ENCODE measurements at regions not wholly inside any gene's neighbourhood (a gene's known extent, or its start where the extent isn't known, plus 50 kb on each side); places are given as distances from the start of the nearest gene placed in this dataset.

GRCh38 chr11:109972939-109973338, 120.3 kb upstream of the ZC3H12C start:
- DNase-seq (ENCODE audit: low read depth) = no peak

DNA sequence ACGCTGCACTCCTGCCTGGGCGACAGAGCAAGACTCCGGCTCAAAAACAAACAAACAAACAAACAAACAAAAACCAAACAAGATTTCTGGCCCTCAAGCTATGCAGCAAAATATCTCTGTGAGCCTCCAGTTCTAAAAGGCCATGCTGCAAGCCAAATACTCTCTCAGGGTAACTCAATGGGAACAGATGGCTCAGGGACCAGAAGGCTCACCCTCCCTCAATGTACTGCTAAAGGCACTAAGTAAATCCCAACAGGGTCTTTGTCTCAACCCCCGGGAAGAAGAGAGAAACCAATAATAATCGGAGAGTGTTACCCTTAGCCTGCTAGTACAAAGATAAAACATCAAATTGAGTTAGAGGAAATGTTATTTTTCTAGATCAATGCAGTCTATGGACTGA, 119.7 kb upstream of the ZC3H12C start:
- no peak for DNase-seq (ENCODE audit: low read depth)

DNA sequence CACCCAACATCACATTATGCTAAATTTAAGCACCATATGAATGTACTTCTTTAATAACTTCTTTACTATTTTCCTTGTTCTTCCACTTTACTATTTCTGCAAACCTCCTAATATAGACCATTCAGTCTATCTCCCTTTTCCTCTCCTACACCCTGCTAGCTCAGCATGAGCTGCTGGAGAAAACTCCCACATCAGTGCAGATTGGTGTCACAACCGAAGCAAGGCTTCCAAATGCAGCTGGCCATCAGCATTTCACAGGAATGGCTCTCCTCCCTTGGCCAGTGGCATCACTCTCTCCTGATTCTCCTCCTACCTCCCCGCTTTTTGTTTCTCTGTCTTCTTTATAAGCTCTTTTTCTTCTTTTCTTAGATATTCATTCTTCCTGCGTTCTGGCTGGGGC, 118.7 kb upstream of the ZC3H12C start:
- DNase-seq (ENCODE audit: low read depth) = no peak

- DNase-seq (ENCODE audit: low read depth) = no peak
These were observed 114.3 kb upstream of the ZC3H12C start for GRCh38 chr11:109978895-109979294.

GRCh38 chr11:109981031-109981636, 112.1 kb upstream of the ZC3H12C start:
- no peak for DNase-seq (ENCODE audit: low read depth)

GRCh38 chr11:109983358-109983757, 109.8 kb upstream of the ZC3H12C start:
- no peak for DNase-seq (ENCODE audit: low read depth)

DNA sequence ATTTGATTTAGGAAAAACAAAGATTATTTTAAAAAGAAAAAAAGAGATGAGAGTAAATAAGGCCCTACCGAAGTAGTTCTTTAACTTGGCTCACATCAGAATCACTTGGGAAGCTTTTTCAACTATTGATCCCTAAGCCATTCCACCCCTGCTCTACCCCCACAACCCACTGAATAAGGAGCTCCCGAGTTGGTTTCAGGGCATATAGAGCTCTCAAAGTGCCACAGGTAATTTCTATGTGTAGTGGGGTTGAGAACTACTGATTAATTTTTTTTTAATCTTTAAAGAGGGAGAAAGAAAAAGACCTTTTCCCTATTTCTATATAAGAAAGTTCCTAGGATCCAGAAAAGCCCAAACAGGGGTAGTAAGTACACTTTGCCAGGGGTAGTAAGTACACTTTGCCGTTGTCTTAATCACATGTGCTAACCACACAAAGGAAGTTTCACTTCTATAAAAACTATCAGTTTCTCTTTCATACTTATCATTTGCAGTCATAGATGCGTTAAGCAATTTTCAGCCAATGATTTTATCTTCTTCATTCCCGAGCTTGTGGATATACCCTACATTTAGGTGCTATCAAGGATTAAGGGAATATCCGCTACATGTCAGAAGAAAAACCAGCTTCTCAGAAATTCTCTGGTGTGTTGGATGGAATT, 108.4 kb upstream of the ZC3H12C start:
- DNase-seq (ENCODE audit: low read depth) = no peak

GRCh38 chr11:109986488-109986887, 106.7 kb upstream of the ZC3H12C start:
- DNase-seq (ENCODE audit: low read depth) = no peak

DNA sequence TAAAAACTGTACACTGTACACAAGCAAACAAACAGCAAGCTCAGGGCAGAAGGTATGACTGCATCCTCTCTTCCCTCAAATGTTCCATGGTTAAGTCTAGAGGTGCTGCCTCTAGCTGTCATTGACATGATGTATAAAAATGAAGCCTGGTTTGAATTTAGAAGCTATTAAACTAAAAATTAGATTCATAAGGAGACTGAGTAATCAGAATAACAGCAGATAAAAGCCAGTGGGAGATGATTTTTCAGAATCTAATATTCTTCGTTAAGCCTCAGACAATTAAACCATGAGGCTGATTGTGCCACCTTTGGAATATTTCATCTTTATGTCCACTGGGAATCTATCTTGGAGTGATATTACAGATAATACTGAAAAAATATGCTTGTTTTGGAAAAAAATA, 101.4 kb upstream of the ZC3H12C start:
- no peak for DNase-seq (ENCODE audit: low read depth)

- no peak for DNase-seq (ENCODE audit: low read depth)
These were observed 99.4 kb upstream of the ZC3H12C start for GRCh38 chr11:109993786-109994185.

- no peak for DNase-seq (ENCODE audit: low read depth)
These were observed 98.3 kb upstream of the ZC3H12C start for GRCh38 chr11:109994907-109995306.

DNA sequence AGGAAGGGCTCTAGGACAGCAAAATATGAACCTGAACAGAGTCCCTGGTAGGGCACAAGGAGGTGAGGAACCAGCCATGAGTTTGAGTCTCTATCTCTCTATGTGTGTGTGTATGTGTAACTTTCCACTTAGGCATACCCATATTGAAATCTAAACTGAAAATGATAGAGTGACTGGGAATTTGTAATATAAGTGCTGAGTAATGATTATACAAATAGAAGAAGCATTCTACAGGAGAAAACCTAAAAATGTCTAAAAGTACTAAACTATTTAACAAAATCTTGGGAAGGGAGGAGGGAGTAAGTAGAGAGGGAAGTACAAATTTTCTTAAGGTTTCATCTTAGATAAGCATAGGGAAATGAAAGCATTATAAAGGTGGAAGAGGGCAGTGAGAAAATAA, 97.1 kb upstream of the ZC3H12C start:
- no peak for DNase-seq (ENCODE audit: low read depth)

- no peak for DNase-seq (ENCODE audit: low read depth)
These were observed 94.3 kb upstream of the ZC3H12C start for GRCh38 chr11:109998921-109999320.

GRCh38 chr11:110000031-110000502, 93.1 kb upstream of the ZC3H12C start:
- DNase-seq (ENCODE audit: low read depth) = no peak

GRCh38 chr11:110000850-110001249, 92.3 kb upstream of the ZC3H12C start:
- no peak for DNase-seq (ENCODE audit: low read depth)

GRCh38 chr11:110003426-110003825, 89.8 kb upstream of the ZC3H12C start:
- DNase-seq (ENCODE audit: low read depth) = no peak

- DNase-seq (ENCODE audit: low read depth) = no peak
These were observed 81.6 kb upstream of the ZC3H12C start for GRCh38 chr11:110011595-110011994.

- DNase-seq (ENCODE audit: low read depth) = no peak
These were observed 77.5 kb upstream of the ZC3H12C start for GRCh38 chr11:110015695-110016094.

DNA sequence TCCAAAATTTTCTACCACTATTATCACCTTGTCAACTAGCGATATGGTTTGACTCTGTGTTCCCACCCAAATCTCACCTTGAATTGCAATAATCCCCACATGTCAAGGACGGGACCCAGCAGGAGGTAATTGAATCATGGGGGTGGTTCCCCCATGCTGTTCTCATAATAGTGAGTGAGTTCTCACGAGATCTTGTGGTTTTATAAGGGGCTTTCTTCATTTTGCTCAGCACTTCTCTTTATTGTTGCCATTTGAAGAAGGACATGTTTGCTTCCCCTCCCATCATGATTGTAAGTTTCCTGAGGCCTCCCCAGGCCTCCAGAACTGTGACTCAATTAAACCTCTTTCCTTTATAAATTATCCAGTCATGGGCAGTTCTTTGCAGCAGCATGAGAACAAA, 73.5 kb upstream of the ZC3H12C start:
- DNase-seq (ENCODE audit: low read depth) = no peak

DNA sequence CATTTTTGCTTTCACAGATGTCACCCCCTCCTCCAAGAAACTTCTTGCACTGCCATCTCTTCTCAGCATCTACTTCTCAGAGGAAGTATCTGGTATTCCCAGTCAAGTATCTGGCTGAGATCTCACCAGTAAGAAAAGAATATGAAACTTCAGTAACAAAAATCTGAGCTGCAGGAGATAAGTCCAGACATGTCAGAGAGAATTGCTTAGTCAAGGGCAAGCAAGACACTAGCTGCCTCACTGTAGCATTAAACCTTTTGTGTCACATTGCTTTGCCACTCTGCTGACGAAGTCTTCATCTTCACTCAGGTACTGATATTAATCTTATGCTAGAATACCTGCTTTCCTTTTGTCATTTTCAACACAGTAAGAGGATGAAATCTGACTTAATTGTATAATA, 70.6 kb upstream of the ZC3H12C start:
- DNase-seq (ENCODE audit: low read depth) = no peak

DNA sequence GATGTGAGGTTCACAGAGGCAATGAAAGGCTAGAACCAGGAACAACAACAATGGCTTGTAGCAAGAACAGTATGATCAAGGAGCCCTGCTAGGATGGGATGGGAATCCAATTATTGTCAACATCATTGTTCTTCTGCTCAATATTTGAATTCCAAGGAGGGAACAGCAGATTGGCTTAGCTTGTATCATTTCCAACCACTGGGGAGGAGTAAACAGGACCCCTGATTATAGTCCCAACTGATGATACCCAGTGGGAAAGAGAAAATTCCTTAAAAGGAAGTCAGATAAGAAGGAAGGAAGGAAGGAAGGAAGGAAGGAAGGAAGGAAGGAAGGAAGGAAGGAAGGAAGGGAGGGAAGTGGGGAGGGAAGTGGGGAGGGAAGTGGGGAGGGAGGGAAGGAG, 69.5 kb upstream of the ZC3H12C start:
- no peak for DNase-seq (ENCODE audit: low read depth)

- DNase-seq (ENCODE audit: low read depth) = no peak
These were observed 66.2 kb upstream of the ZC3H12C start for GRCh38 chr11:110026858-110027626.

- no peak for DNase-seq (ENCODE audit: low read depth)
These were observed 65.4 kb upstream of the ZC3H12C start for GRCh38 chr11:110027627-110028371.
